Mucosa of descending colon (tissue), 3 donors: ENCODE measurements at regions not wholly inside any gene's neighbourhood (a gene's known extent, or its start where the extent isn't known, plus 50 kb on each side); places are given as distances from the start of the nearest gene placed in this dataset.

Experiments used
- ATAC-seq: fragments of 200-7000 bp; cut with Tn5 transposase; one replicate; pipeline ENCODE4 v1.9.1; 2020; ENCODE audit warnings: mild to moderate bottlenecking, moderate library complexity
- DNase-seq, 3 donors: peaks; one replicate each; pipeline ENCODE4 v3.0.0-alpha.2; 2020
- H3K36me3 ChIP-seq: fragments of 200-600 bp; one replicate; pipeline ENCODE4 v1.8.0; 2021; ENCODE audit warnings: low read depth, mild to moderate bottlenecking
- H3K4me1 ChIP-seq: fragments of 200-600 bp; one replicate; pipeline ENCODE4 v1.8.0; 2021; ENCODE audit warnings: low read depth, mild to moderate bottlenecking
- H3K4me3 ChIP-seq: fragments of 200-600 bp; one replicate; pipeline ENCODE4 v1.8.0; 2021; ENCODE audit warnings: mild to moderate bottlenecking
- H3K9me3 ChIP-seq: fragments of 200-600 bp; one replicate; pipeline ENCODE4 v1.8.0; 2021; ENCODE audit warnings: mild to moderate bottlenecking
- CTCF ChIP-seq: fragments of 200-600 bp; IDR thresholded peaks from one replicate; pipeline ENCODE4 v1.8.0; 2022; ENCODE audit warnings: antibody characterized with exemption, mild to moderate bottlenecking
- intact Hi-C, 2 donors: fragments of 100-400 bp; cut with DNase I in 1 of 2; cut with micrococcal nuclease in 1 of 2; formaldehyde crosslinking; loops; one replicate each; pipeline versions ENCODE4 v1.11.0 to v1.11.1; 2022; cut with DNase I, micrococcal nuclease
- donor health status: DM: no; HTN: no; CAD: no; lungs with moderate emphysema.
- donor health status: DM: no; HTN: no; CAD: no.
- donor health status: DM: no; HTN: yes; CAD: no.

DNA sequence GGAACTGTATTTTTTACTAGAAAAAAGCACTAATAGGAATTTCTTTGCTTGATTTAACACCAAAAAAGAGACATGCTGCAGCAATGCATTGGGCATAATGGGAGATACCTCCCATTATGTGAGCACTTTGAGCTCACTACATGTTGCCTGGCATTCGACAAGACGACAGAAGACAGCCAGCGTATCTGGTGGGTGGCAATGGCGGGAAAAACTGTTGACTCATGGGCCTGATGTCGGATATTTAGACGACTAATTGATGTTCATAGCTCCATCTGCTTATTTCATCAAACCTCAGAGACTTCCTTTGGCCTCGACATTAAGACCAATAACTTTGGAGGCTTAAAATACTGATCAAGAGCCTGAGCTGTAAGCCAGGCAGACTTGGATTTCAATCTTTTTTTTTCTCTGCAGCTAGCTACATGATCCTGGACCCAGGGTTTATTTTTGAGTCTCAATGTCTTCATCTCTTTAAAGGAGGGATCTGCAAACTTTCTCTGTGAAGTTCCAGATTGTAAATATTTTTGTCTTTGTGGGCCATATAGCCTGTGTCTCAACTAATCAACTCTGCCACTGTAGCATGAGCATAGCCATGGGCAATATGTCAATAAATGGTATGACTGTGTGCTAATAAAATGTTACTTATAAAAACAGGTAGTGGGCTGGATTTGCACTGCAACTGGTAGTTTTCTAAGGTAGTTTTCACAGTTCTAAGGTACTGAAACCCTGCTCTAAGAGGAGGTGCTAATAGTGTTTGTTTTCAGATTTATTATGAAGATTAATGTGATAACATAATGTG, 375.1 kb downstream of the METTL15 start:
- intact Hi-C loops: no loop called here
- ATAC-seq: no peak
- no peaks in the 10 kb centered on the region for H3K36me3 ChIP-seq
- H3K9me3 ChIP-seq: no peaks in the 10 kb centered on the region
- no peak for DNase-seq
- no peak for TF ChIP-seq CTCF
- no peaks in the 10 kb centered on the region for H3K4me1 ChIP-seq
- H3K4me3 ChIP-seq: no peak overlapping the region

- H3K4me1 ChIP-seq: no peaks in the 10 kb centered on the region
- intact Hi-C loops: no loop called here
- TF ChIP-seq CTCF: no peak
- H3K9me3 ChIP-seq: no peaks in the 10 kb centered on the region
- ATAC-seq: no peak
- no peak overlapping the region for H3K4me3 ChIP-seq
- no peak for DNase-seq
- H3K36me3 ChIP-seq: no peaks in the 10 kb centered on the region
Observed at GRCh38 chr11:28482666-28483065, 374.5 kb downstream of the METTL15 start.

DNA sequence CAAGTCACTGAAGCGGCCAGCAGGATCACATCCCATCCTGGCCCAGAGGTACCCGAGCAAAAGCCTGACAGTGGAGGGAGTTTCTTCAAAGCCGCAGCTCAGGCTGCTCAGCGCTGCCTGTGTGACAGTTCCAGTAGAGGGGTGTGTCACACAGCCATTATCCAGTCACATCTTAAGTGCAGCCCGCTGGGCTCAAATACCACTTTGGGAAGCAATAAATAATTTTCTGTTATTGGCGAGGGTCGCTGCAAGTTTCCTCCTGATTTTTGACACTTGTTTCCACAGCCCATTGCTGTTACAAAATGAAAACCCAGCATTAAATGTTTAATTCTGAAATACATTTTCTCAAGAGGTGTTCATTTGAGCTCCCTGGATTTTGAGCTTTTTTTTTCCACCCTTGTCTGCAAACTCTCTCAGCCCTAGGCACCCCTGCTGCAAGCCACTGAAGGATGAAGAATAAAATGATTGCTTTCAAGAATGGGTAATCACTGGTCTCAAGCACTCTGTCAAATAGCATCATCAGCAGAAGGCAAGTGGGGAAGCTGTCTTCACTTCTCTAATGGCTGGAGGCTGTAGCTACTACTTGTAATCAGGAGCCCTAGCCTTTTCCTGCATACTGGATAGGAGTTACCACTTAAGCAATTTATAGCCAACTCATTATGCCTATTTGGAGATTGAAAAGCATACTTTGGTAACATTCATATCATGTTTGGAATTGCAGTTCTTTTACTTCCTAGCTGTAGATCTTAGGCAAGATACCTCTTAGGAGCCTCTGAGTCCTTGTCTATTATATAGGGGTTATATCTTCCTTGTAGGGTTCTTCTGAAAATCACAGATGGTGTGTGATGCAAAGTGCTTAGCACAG, 373.7 kb downstream of the METTL15 start:
- no peak for ATAC-seq
- intact Hi-C loops: no loop called here

DNA sequence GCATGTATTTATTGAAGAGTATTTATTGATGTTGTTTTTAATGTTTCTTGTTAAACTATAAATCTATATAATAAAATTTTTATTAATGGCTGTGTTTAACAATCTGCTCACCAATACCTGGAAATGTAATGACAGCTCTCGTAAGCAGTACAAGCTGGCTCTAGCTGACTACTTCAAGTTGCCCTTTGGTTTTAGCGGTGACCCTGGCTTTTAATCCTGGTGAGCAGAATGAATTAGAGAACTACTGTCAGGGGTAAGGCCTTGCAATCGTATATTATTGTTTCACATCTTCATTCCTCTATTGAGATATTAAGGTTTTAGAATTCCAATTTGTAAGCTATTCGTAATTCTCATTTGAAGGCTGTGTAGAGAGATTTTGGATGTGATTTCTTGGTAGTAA, 372.2 kb downstream of the METTL15 start:
- intact Hi-C loops: no loop called here
- TF ChIP-seq CTCF: no peak
- ATAC-seq (no peak), DNase-seq (no peak)
- no peaks in the 10 kb centered on the region for H3K4me1 ChIP-seq
- H3K4me3 ChIP-seq: no peak overlapping the region
- H3K36me3 ChIP-seq: no peaks in the 10 kb centered on the region
- no peaks in the 10 kb centered on the region for H3K9me3 ChIP-seq

More for the DNA sequence above, 373.7 kb downstream of the METTL15 start:
- no peaks in the 10 kb centered on the region for H3K36me3 ChIP-seq
- no peaks in the 10 kb centered on the region for H3K4me1 ChIP-seq
- no peak for DNase-seq
- H3K9me3 ChIP-seq: no peaks in the 10 kb centered on the region
- H3K4me3 ChIP-seq: no peak overlapping the region
- no peak for TF ChIP-seq CTCF

DNA sequence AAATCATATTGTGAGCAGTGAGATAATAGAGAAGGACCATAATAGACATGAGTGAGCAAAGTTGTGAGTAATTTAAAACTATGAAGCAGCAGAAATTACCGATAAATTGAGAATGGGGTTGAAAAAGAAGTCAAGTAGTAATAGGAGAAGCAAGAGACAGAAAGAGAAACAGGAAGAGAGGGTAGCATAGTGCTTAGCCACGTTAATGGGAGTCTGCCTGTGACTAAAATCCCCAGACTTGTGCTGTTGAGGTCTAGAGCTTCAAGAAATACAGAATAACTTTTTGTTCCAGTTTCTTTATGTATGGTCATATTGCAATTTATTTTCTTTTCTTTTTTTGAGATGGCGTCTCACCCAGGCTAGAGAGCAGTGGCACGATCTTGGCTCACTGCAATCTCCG, 368.7 kb downstream of the METTL15 start:
- no peak for ATAC-seq
- no peak for DNase-seq
- no peaks in the 10 kb centered on the region for H3K4me1 ChIP-seq
- H3K36me3 ChIP-seq: no peaks in the 10 kb centered on the region
- no peaks in the 10 kb centered on the region for H3K9me3 ChIP-seq
- intact Hi-C loops: no loop called here
- no peak for TF ChIP-seq CTCF
- H3K4me3 ChIP-seq: no peak overlapping the region
